ENCODE measurements at regions not wholly inside any gene's neighbourhood (a gene's known extent, or its start where the extent isn't known, plus 50 kb on each side); places are given as distances from the start of the nearest gene placed in this dataset.

DNA sequence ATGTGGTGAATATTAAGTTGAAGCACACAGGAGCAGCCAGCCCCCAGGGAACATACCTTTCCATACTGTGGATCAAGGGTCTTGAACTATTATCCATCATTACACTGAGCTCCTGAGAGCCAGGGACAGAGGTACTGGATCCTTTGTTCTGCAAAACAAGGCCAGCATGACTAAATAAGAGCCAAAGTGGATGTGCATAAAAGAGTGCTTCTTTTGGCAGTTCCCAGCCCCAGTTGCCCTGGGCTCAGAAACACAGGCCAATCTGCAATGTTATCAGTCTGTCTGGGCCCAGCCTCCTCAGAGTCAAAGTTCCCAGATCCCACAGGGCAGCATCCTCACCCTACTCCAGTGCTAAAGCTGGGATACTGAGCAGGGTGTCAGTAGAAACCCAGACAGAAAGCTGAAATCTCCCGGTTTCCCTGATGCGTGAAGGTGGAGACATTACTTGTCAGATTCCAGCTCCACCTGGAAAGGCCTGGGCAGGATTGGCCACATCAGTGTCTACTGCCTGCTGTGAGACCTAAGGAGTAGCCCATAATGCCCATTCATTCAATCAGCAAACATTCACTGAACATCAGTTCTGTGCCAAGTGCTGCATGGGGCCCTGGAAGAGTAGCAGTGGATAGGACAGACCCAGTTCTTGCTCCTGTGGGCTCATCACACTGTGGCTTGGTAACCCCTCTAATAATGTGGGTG, 342.7 kb downstream of the CXCL12 start:
- no peak for DNase-seq (ENCODE audit: low read depth in 4 of 4, low spot score in 3 of 4)

GRCh38 chr10:44039599-44039998, 345.3 kb downstream of the CXCL12 start:
- no peak for DNase-seq (ENCODE audit: low read depth in 4 of 4, low spot score in 3 of 4)

- no peak for DNase-seq (ENCODE audit: low read depth in 4 of 4, low spot score in 3 of 4)
Observed at GRCh38 chr10:44036425-44036824, 348.5 kb downstream of the CXCL12 start.

GRCh38 chr10:44035474-44036197, 349.3 kb downstream of the CXCL12 start:
- DNase-seq (ENCODE audit: low read depth in 4 of 4, low spot score in 3 of 4): no peak

DNA sequence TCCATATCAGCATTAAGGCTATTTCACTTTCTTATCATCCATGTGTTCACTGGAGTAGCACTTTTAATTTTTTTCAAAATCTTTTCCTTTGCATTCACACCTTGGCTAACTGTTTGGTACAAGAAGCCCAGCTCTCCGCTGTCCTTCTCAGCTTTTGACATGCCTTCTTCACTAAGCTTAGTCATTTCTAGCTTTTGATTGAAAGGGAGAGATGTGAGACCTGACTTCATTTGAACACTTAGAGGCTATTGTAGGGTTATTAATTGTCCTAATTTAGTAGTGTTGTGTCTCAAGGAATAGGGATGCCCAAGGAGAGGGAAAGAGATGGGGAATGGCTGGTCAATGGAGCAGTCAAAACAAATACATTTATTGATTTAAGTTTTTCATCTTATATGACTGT, 350.0 kb downstream of the CXCL12 start:
- no peak for DNase-seq (ENCODE audit: low read depth in 4 of 4, low spot score in 3 of 4)

DNA sequence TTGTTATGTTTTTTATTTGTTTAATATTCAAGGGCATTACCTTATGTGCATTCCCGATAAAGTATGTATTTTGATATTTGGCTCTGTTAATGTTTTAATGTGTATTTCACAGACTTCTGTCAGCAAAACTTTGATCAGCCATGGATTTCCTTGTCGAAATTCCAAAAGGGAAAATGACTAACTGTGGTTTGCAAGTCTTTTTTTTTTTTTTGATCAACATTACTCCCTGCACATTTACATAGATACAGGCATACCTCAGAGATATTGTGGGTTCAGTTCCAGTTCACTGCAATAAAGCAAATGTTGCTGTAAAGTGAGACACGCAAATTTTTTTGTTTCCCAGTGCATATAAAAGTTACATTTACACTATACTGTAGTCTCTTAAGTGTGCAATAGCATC, 351.9 kb downstream of the CXCL12 start:
- DNase-seq (ENCODE audit: low read depth in 4 of 4, low spot score in 3 of 4): no peak

DNA sequence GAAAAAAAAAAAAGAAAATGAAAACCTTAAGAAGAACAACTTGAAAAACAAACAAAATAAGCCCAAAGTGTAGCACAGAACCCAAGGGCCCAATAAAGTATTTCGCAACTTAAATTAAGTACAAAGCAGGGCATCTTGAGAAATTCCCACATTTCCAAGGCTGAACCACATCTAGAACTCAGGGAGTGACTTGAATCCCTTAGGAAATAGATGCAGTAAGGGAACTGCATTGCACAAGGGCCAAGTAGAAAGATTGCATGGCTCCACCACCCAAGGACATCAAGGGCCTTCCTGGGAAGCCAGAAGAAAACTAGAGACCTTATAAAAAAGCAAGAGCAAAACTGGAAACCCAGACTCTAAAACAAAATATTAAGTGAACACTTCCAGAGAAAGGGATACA, 352.7 kb downstream of the CXCL12 start:
- DNase-seq (ENCODE audit: low read depth in 4 of 4, low spot score in 3 of 4): no peak

GRCh38 chr10:44030738-44031137, 354.2 kb downstream of the CXCL12 start:
- no peak for DNase-seq (ENCODE audit: low read depth in 4 of 4, low spot score in 3 of 4)

GRCh38 chr10:44030132-44030531, 354.8 kb downstream of the CXCL12 start:
- DNase-seq (ENCODE audit: low read depth in 4 of 4, low spot score in 3 of 4): no peak

GRCh38 chr10:44028384-44029137, 356.3 kb downstream of the CXCL12 start:
- DNase-seq (ENCODE audit: low read depth in 4 of 4, low spot score in 3 of 4): no peak

GRCh38 chr10:44024356-44025116, 360.4 kb downstream of the CXCL12 start:
- DNase-seq (ENCODE audit: low read depth in 4 of 4, low spot score in 3 of 4): no peak

GRCh38 chr10:44023517-44023916, 361.4 kb downstream of the CXCL12 start:
- DNase-seq (ENCODE audit: low read depth in 4 of 4, low spot score in 3 of 4): no peak

- DNase-seq (ENCODE audit: low read depth in 4 of 4, low spot score in 3 of 4): no peak
Observed at GRCh38 chr10:44022203-44022602, 362.7 kb downstream of the CXCL12 start.

- DNase-seq (ENCODE audit: low read depth in 4 of 4, low spot score in 3 of 4): no peak
Observed at GRCh38 chr10:44020322-44021111, 364.4 kb downstream of the CXCL12 start.

DNA sequence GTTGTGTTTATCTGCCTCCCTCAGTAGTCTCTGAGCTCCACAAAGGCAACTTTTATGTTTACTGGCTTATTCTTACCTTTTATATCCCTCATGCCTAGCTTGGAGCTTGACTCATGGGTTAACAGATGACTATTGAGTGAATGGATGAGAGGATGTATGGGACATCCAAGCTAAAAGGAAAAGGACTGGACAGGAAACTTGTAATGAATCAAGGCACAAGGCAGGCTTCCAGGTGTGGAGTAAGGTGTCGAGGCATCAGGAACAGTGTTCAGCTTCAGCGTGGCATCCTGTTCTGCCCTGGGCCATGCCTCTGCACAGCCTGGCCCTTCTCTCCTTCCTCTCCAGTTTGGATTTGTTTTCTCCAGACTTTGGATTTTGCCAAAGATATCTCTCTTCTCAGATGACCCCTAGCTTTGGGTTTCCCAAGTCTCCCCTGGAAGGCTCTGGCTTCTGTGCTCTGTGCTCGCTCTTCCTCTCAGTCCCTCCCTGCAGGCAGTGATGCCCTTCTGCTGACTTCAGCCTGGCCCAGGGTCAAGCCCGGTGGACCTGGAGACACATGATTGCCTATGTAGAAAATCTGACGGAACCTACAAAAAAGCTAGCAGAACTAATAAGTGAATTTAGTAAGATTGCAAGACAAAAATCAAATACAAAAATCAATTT, 367.3 kb downstream of the CXCL12 start:
- no peak for DNase-seq (ENCODE audit: low read depth in 4 of 4, low spot score in 3 of 4)

GRCh38 chr10:44016589-44017482, 368.1 kb downstream of the CXCL12 start:
- no peak for DNase-seq (ENCODE audit: low read depth in 4 of 4, low spot score in 3 of 4)

GRCh38 chr10:44015702-44016500, 367.2 kb upstream of the ZNF32 start:
- DNase-seq (ENCODE audit: low read depth in 4 of 4, low spot score in 3 of 4): no peak
